Omental fat pad (tissue), 3 donors: ENCODE measurements at regions not wholly inside any gene's neighbourhood (a gene's known extent, or its start where the extent isn't known, plus 50 kb on each side); places are given as distances from the start of the nearest gene placed in this dataset.

Experiments used
- ATAC-seq: fragments of 150-250 bp; one replicate; pipeline ENCODE4 v1.9.1; 2016; ENCODE audit warnings: mild to moderate bottlenecking, moderate library complexity; ENCODE audit not compliant: low FRiP score
- DNase-seq: peaks from one replicate; pipeline ENCODE4 v3.0.0-alpha.2; 2019; ENCODE audit warnings: low spot score
- TF ChIP-seq, protein P1 (sequence below), 3 donors: fragments of 450-650 bp; IDR thresholded peaks; one replicate each; pipeline ENCODE4 v1.5.1; 2016 to 2017; ENCODE audit warnings: antibody characterized with exemption in 3 of 3, mild to moderate bottlenecking in 3 of 3, moderate library complexity in 2 of 3

DNA sequence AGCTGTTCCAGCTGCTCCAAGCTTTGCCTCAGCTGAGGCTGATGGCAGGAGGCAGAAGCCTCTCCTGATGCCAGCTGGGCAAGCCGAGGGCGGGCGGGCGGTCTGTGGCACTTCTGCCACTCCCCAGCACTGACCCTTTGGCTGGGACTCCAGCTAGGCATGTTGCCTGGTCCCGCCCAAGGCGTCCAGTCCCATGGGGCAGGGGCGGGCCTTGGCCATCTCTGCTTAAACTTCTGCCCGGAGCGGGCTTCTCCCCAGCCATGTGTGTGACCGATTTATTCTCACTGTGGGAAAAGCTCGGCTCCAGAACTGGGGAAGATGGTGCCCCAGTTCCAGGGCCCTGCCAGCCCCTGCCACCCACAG is 349.1 kb downstream of the SEC14L1 start:
- TF ChIP-seq, protein P1, sequence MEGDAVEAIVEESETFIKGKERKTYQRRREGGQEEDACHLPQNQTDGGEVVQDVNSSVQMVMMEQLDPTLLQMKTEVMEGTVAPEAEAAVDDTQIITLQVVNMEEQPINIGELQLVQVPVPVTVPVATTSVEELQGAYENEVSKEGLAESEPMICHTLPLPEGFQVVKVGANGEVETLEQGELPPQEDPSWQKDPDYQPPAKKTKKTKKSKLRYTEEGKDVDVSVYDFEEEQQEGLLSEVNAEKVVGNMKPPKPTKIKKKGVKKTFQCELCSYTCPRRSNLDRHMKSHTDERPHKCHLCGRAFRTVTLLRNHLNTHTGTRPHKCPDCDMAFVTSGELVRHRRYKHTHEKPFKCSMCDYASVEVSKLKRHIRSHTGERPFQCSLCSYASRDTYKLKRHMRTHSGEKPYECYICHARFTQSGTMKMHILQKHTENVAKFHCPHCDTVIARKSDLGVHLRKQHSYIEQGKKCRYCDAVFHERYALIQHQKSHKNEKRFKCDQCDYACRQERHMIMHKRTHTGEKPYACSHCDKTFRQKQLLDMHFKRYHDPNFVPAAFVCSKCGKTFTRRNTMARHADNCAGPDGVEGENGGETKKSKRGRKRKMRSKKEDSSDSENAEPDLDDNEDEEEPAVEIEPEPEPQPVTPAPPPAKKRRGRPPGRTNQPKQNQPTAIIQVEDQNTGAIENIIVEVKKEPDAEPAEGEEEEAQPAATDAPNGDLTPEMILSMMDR (IDR thresholded peaks at IDR 0.05), result no peak
- no peak for DNase-seq
- peak; percentile 24 for ATAC-seq

DNA sequence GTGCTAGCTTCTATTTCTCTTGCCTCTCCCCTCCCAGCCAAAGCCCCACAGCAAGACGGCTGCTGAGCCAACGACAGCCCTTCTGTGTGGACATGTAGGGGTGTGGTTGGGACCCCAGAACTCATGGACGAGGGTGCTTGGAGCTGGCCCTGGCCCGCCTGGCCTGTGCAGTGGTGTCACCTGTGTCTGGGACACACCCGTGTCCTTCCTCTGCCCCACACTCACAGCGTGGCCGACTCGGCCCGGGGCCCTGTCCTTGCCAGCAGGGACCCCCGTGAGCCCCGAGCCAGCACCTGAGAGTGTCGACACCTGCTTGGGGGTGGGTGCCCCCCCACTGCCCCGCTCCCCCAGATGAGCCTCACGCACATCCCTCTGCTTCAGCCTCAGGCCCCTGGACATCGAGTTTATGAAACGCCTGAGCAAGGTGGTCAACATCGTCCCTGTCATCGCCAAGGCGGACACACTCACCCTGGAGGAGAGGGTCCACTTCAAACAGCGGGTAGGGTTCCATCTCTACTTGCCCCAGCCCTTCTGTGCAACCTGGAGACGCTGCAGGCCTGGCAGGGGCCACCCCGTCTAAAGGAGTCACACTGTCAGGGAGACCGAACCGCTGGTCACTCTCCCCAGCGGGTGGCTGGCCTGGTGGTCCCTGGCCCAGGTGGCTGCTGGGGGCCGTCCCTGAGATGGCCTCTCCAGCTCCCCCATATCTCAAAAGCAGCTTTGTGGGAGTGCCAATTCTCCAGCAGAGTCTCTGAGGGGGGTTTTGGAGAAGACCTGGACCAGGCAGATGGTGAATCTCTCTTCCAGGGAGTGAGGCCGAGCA is 349.8 kb downstream of the SEC14L1 start:
- TF ChIP-seq, protein P1 (IDR thresholded peaks at IDR 0.05), result no peak
- DNase-seq (no peak), ATAC-seq (peak; percentile 3)

GRCh38 chr17:77491921-77492445 is 351.2 kb downstream of the SEC14L1 start:
- TF ChIP-seq, protein P1 (IDR thresholded peaks at IDR 0.05), result no peak
- DNase-seq (no peak), ATAC-seq (no peak)

GRCh38 chr17:77492446-77493237 is 351.9 kb downstream of the SEC14L1 start:
- TF ChIP-seq, protein P1 (IDR thresholded peaks at IDR 0.05), result no peak
- ATAC-seq, result no peak
- no peak for DNase-seq

DNA sequence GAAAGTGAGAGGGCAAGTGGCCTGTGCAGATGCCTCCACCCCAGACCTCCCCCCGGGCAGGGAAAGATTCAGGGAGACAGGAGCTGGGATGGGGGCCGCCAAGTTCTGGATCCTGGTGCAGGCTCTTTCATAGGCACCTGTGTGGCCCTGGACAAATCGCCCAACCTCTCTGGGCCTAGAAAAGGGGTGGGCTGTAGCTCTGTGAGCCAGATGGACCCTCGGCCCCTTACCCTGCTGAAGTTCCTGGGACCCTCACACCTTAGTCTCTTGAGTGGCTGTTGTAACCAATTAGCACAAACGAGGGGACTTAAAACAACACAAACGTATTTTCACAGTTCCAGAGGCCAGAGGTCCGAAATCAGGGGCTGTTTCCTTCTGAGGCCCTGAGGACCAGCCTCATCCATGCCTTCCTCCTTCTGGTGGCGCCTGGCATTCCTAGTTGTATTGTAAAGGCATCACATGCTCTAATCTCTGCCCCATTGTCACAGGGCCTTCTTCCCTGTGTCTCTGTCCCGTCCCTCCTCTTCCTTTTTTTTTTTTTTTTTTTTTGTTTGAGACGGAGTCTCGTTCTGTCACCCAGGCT is 352.6 kb downstream of the SEC14L1 start:
- no peak for DNase-seq
- ATAC-seq, result no peak
- TF ChIP-seq, protein P1 (IDR thresholded peaks at IDR 0.05), result no peak

DNA sequence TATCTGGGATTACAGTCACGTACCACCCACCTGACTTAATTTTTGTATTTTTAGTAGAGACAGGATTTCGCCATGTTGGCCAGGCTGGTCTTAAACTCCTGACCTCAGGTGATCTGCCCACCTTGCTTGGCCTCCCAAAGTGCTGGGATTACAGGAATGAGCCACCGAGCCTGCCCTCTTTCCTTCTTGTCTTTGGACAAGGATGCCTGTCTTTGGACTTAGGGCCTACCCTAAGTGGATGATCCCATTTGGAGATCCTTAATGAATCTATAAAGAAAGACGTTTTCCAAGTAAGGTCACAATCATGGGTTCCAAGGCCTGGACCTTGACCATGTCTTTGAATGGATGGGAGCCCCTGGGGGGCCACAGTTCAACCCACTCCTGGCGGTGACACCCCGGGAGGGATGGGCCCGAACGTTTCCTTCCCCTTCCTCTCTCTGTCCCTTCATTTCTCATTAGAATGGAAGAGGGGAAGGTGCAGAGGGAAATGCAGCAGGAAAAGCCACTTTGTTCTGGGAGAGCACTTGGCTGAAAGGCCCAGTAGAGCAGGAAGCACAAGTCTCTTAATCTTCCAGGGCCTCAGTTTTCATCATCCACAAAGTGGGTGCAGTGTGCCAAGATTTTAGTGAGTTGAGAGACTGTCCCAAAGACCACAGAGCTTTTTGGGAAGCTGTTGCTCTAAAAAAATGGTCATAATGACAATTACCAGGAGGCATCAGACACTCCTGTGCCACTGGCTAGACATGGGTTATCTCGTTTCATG is 353.3 kb downstream of the SEC14L1 start:
- DNase-seq, result peak; percentile 14
- TF ChIP-seq, protein P1 (IDR thresholded peaks at IDR 0.05), result no peak
- no peak for ATAC-seq
